SKM-1 treated with dmso at 0.1 percent for 144 hours (cell line): ENCODE measurements at regions not wholly inside any gene's neighbourhood (a gene's known extent, or its start where the extent isn't known, plus 50 kb on each side); places are given as distances from the start of the nearest gene placed in this dataset.

ENCODE experiments used
- DNase-seq: peaks from one replicate; lab custom pipeline; 2025; ENCODE audit not compliant: unreplicated experiment; lab: John Stamatoyannopoulos, UW

DNA sequence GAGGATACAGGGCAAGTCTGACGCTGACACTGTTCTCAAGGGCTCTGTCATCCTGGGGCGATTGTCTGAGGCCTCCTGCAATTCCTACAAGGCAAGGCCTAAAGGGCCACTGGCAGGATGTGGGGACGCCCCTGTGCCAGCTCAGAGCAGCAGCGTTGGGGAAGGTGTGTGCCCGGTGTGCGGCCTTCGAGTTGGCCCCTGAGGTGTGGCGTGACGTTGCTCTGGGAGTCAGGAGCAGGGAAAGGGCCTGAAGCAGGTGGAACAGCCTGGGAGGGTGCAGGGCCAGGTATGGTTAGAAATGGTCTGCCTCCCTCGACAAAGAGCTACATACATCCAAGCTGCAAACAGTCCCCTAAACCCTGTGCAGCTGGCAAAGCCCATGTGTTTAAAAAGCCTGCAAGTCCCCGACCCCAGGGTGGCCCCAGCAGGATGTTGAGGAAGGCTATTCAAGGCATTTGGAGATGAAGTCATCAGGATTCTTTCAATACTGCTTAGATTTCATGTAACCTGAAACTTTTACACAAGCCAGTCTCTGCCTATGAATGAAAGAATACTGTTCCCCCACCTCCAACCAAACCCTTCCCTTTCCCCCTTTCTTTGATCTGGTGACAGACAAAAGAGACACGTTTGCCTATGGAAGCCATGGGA lies 142.5 kb upstream of the TNS3 start:
- DNase-seq: no peak

GRCh38 chr7:47722126-47722525 lies 140.2 kb upstream of the TNS3 start:
- DNase-seq: no peak

DNA sequence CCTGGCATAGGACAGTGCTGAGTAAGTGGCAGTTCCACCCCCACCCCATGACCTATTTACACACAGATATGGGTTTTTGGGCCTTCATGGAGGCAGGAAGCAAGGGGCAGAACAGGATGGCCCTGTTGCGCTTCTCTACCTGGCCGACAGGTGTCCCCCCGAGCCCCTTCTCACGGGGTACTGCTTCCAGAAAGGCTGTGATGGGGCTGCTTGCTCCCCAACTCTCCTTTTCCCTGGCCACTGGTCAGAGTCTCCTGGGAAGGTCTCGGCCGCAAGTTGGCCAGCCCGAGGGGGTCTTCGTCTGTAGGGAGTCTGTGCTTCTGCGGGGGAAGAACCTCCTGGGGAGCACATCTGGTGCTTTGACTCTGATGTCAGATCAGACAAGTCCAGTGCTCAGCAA lies 139.8 kb upstream of the TNS3 start:
- no peak for DNase-seq

- DNase-seq: no peak
Observed at GRCh38 chr7:47720907-47721244, 139.0 kb upstream of the TNS3 start.

DNA sequence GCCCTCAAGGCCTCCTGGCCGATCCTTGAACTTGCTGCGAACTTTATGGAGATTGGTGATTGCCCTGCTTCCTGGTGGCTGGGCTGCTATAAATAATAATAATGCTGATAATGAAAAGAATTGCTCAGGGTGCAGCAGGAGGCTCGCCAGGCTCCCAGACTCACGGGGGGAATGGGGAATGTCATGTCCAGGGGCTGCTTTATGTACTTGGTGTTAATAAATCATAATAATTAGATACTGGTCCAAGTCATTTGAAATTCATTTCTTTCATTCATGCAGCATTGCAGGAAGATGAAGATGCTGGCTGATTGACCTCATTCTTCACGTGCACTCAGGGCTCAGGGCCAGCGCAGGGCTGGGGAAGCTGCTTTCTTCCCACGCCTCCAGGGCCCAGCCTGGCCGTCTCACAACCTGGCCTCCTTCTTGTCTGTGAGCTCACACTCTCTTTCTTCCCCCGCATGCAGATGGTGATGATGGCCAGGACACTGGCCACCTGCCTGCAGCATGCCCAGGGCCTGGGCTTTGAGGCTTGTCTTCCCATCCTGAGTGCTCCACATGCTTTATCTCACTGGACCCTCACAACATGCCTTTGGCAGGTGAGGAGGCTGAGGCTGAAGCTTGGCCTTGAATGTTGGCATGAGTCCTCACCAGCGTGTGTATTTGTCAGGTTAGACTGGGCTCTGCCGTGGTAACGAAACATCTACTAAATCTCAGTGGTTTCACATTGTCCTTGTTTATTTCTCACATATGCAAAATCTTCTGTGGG lies 138.4 kb upstream of the TNS3 start:
- no peak for DNase-seq

GRCh38 chr7:47719675-47720074 lies 137.8 kb upstream of the TNS3 start:
- no peak for DNase-seq

DNA sequence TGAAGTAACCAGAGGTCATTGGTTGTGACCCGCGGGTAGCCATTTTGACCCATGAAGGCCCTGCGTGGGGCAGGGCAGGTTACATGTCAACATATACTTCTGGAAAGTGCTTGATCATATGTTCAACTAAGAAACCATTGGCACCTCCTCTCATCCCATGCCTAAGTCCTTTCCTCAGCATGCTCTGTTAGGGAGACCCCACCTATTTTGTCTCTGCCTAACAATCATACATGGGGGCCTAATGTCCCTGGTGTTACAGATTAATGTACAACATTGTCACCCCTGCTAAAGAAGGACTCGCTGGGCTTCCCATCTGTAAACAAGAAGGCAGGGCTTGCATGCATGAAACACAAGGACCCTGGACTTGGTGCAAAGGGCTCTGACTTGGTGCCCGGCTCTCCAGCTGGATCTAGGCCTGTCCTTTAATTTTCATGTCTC lies 133.7 kb upstream of the TNS3 start:
- DNase-seq: no peak

GRCh38 chr7:47714669-47715607 lies 133.0 kb upstream of the TNS3 start:
- DNase-seq: no peak

- DNase-seq: no peak
Observed at GRCh38 chr7:47713595-47713994, 131.7 kb upstream of the TNS3 start.

DNA sequence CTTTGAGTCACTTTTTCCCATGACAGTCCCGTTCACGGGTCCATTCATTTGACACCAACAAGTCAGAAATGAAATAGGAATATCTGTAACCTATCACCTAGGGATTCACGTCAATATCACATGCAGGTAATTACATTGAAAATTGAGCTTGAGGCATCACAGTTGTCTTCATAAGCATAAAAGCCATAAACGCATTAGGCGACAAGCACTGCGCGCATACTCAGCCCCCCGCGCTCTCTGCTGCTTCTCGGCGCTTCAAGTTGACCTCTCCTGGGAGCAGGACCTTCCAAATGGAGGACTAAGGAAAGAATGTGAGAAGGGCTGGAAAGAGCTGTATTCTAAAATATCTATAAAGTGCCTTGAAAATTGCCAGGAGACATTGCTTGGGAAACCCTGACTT lies 130.5 kb upstream of the TNS3 start:
- DNase-seq: no peak

DNA sequence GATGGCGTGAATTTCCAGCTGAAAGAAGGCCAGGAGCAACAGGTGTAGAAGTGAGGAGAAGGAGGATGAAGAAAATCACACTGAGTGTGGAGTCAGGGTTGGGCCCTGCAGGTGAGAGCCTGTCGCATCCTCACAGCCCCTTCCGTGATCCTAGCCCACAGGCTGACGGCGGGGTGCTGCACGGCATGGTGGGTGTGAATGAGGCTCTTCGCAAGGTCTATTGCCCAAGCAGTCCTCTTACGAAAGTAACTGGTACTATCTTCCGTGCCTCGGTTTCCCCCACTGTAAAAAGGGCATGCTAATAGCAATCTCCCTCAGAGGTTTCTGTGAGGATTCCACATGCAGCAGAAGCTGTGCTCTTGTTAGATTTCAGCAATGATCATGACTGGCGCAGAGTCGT lies 129.9 kb upstream of the TNS3 start:
- no peak for DNase-seq

DNA sequence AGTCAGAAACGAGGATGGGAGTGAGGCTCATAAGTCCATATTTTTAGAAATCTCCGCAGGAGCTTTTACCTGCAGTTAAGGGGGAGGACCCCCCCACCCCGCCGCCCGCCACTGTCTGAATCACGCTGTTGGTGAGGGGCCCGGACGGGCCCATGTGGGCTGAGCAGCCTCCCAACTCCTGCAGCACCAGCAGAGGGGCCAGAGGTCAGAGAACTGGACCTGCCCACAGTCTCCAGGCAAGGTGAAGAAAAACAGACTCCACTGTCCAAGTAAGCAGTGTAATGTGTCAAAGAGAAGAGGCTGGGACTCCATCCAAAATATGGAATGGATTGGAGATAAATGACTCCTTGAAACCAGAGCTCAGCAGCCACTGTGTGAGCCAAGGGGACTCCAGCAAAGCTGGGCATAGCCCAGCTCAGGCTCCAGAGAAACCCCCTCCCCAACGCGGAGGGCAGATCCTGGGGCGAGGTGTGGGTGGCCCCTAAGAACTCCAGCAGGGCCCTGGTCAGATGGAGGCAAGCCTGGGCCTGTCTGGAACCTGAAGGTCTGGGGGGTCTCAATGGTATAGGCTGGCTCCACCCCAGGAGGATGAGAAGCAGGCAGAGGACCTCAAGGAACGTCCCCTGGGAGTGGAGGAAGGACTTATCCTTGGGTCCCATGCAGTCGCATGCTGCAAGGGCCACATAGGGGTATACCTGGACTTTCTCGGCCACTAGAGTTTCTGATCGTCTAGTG lies 128.5 kb upstream of the TNS3 start:
- no peak for DNase-seq

GRCh38 chr7:47709451-47709850 lies 127.5 kb upstream of the TNS3 start:
- DNase-seq: no peak

DNA sequence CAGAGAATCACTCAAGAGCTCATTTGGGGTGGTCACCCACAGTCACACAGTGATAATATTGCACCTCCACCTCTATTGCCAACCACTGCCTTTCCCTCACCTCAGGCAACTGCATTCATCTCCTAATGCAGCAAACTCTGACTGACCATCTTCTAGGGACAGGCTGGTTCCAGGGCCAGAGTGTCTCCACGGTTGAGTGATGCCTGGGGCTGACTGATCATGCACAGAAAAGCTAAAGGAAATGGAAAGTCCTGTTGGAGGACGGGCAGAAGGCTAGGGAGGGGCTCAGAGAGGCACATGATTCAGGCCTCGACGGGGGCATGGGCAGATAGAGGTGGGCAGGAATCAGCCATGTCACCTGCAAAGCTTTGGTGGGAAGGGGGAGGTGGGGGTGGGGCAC lies 127.1 kb upstream of the TNS3 start:
- DNase-seq: no peak

DNA sequence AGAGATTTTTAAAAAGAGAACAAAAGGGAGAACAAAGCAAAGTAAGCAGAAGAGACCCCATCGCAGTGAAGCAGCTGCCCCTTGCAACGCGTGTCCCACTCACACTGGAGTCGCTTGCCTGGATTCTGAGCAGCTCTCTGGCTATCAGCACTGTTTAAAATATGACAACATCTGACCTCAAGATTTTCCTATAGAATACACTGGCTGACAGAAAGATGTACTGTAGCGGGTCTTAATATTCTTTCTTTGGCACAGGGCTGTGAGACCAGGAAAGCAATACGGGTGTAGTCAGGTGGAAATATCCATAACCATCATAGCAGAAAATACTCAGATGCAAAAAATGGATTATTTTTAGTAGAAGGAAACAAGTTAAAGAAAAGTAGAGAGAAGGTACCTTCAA lies 125.7 kb upstream of the TNS3 start:
- no peak for DNase-seq

GRCh38 chr7:47704936-47705335 lies 123.0 kb upstream of the TNS3 start:
- DNase-seq: no peak

DNA sequence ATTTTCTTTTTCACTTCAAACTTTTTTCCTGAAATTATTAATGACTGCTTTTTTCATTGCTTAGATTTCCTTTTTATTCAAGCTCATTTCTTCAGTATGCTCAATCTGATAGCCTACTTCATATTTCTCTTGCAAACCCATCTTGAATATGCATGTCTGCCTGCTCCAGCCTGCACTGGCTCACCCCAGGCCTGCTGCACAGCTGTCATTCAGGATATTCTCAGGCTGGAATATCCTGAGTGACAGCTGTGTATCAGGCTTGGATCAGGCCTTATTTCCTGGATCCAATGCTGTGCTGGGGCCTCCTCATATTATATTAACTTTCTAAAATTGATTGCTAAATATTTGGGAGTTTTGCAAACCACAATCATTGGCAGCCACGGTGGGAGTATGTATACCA lies 120.2 kb upstream of the TNS3 start:
- no peak for DNase-seq

GRCh38 chr7:47698386-47698785 lies 116.5 kb upstream of the TNS3 start:
- DNase-seq: no peak

- DNase-seq: no peak
Observed at GRCh38 chr7:47697543-47697942, 115.6 kb upstream of the TNS3 start.

GRCh38 chr7:47696152-47696710 lies 114.3 kb upstream of the TNS3 start:
- no peak for DNase-seq

GRCh38 chr7:47693216-47693615 lies 111.3 kb upstream of the TNS3 start:
- no peak for DNase-seq
